Activated CD4-positive, alpha-beta T cell treated with anti-CD3 and anti-CD28 coated beads for 24 hours (primary cell): ENCODE measurements at regions not wholly inside any gene's neighbourhood (a gene's known extent, or its start where the extent isn't known, plus 50 kb on each side); places are given as distances from the start of the nearest gene placed in this dataset.
"Not testable (repeated sequence)": the region's sequence is repeated elsewhere in the genome, so short reads cannot be mapped to it uniquely, and the experiment has no call there.

ENCODE experiments used
- DNase-seq, 2 donors: peaks; one replicate each; pipeline ENCODE4 v3.0.0-alpha.2; 2020; ENCODE audit warnings: low read depth in 2 of 2

GRCh38 chr20:12949429-12949980 is 59.3 kb upstream of the SPTLC3 start:
- DNase-seq = no peak

DNA sequence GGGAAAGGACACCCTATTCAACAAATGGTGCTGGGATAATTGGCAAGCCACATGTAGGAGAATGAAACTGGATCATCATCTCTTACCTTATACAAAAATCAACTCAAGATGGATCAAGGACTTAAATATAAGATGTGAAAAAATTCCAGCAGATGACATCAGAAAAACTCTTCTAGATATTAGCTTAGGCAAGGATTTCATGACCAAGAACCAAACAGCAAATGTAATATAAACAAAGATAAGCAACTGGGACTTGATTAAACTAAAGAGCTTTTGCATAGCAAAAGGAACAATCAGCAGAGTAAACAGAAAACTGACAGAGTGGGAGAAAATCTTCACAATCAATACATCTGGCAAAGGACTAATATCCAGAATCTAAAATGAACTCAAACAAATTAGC is 54.5 kb upstream of the SPTLC3 start:
- DNase-seq = not testable (repeated sequence)

GRCh38 chr20:12955611-12956010 is 53.2 kb upstream of the SPTLC3 start:
- DNase-seq = no peak

GRCh38 chr20:12956303-12956702 is 52.5 kb upstream of the SPTLC3 start:
- no peak for DNase-seq

GRCh38 chr20:12957968-12958367 is 50.8 kb upstream of the SPTLC3 start:
- DNase-seq = no peak
